ENCODE measurements at regions not wholly inside any gene's neighbourhood (a gene's known extent, or its start where the extent isn't known, plus 50 kb on each side); places are given as distances from the start of the nearest gene placed in this dataset.
"Not testable (repeated sequence)": the region's sequence is repeated elsewhere in the genome, so short reads cannot be mapped to it uniquely, and the experiment has no call there.

DNA sequence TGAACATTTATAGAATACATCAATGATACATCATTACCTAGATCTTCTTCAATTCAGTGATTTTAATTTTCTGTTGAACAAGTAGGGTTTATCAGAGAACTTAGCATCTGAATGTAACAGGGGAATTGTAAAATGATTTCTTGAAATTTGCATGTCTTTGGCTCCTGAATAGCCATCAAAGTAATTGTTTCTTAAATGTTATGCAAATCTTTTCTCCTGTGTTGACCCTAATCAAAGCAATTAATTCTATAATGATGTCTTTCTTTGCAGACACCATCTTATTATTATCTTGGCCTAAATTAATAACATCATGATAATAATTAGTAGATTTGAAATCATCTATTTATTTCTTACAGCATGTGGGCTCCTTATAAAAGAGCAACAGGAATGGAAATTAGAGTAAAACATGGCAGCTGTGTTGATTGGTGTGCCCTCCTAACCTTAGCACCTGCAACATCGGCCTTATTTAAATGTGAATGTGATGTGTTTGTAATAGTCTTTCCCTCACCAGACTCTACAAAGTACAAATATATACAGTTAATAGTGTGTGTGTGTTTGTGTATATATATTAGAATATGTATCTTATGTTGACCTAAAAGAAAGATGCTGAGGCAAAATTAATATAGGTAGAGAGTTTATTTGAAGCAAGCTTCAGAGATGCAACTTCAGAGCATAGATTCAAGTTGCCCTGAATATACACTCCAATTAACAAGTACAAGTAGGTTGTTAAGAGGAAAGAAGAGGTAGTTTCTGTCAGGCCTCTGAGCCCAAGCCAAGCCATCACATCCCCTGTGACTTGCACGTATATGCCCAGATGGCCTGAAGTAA, 328.0 kb upstream of the TECRL start:
- TF ChIP-seq, protein P1, sequence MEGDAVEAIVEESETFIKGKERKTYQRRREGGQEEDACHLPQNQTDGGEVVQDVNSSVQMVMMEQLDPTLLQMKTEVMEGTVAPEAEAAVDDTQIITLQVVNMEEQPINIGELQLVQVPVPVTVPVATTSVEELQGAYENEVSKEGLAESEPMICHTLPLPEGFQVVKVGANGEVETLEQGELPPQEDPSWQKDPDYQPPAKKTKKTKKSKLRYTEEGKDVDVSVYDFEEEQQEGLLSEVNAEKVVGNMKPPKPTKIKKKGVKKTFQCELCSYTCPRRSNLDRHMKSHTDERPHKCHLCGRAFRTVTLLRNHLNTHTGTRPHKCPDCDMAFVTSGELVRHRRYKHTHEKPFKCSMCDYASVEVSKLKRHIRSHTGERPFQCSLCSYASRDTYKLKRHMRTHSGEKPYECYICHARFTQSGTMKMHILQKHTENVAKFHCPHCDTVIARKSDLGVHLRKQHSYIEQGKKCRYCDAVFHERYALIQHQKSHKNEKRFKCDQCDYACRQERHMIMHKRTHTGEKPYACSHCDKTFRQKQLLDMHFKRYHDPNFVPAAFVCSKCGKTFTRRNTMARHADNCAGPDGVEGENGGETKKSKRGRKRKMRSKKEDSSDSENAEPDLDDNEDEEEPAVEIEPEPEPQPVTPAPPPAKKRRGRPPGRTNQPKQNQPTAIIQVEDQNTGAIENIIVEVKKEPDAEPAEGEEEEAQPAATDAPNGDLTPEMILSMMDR (IDR thresholded peaks at IDR 0.05; ENCODE audit: insufficient read depth, low read length) = no peak
- DNase-seq (ENCODE audit: low read depth) = no peak
- no peak overlapping the region for H3K4me3 ChIP-seq (ENCODE audit: low read depth, low read length)

DNA sequence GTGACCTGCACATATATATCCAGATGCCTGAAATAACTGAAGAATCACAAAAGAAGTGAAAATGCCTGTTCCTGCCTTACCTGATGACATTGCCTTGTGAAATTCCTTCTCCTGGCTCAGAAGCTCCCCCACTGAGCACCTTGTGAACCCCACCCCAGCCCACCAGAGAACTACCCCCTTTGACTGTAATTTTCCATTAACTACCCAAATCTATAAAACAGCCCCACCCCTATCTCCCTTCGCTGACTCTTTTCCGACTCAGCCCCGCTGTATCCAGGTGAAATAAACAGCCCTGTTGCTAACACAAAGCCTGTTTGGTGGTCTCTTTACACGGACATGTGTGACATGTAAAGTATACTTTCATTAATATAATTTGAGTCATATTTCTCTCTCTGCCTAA, 320.3 kb upstream of the TECRL start:
- H3K4me3 ChIP-seq (ENCODE audit: low read depth, low read length) = no peak overlapping the region
- no peak for DNase-seq (ENCODE audit: low read depth)
- TF ChIP-seq, protein P1 (IDR thresholded peaks at IDR 0.05; ENCODE audit: insufficient read depth, low read length) = no peak

DNA sequence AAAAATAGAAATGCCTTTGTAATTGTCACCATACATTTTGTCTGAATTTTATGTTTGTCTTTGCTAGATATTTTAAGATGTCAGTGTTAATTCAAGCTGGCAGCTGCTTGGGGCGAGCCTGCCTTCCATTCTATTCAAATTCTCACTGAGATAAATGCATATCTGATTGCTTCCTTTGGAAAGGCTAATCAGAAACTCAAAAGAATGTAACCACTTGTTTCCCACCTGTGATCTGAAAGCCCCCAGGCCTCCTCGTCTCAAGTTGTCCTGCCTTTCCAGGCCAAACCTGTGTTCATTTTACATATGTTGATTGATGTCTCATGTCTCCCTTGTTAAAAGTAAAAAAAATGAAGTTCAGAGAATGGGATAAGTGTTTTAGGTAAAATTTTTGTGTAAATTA, 318.7 kb upstream of the TECRL start:
- no peak overlapping the region for H3K4me3 ChIP-seq (ENCODE audit: low read depth, low read length)
- no peak for DNase-seq (ENCODE audit: low read depth)
- TF ChIP-seq, protein P1 (IDR thresholded peaks at IDR 0.05; ENCODE audit: insufficient read depth, low read length) = no peak

DNA sequence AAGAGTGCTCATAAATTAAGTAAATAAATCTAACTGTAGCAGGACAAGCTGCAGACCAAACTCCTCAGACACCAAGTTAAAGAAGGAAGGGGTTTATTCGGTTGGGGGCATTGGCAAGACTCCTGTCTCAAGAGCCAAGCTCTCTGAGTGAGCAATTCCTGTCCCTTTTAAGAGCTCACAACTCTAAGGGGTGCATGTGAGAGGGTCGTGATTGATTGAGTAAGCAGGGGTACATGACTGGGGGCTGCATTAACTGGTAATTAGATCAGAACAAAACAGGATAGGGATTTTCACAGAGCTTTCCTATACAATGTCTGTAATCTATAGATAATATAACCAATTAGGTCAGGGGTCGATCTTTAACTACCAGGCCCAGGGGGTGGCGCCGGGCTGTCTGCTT, 318.1 kb upstream of the TECRL start:
- not testable (repeated sequence) for DNase-seq (ENCODE audit: low read depth); H3K4me3 ChIP-seq (ENCODE audit: low read depth, low read length)

DNA sequence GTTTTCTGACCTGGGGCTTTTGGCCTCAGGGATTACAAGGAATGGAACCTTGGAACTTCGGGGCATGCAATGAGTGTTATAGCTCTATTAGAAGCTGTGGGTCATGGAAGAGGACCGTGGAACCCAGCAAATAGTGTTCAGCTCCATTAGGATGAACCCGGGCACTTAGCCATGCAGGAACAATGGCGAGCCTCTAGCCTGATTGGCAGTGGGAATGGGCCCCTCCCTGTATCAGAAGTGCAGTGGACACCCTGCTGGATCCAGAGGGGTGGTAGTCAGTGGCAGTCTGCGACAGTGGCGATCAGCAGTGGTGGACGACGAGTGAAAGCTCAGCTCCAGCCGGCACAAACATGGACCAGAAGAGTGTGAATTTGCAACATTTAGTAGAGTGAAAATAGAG, 315.4 kb upstream of the TECRL start:
- no peak for DNase-seq (ENCODE audit: low read depth)
- TF ChIP-seq, protein P1 (IDR thresholded peaks at IDR 0.05; ENCODE audit: insufficient read depth, low read length) = no peak
- H3K4me3 ChIP-seq (ENCODE audit: low read depth, low read length) = no peak overlapping the region

DNA sequence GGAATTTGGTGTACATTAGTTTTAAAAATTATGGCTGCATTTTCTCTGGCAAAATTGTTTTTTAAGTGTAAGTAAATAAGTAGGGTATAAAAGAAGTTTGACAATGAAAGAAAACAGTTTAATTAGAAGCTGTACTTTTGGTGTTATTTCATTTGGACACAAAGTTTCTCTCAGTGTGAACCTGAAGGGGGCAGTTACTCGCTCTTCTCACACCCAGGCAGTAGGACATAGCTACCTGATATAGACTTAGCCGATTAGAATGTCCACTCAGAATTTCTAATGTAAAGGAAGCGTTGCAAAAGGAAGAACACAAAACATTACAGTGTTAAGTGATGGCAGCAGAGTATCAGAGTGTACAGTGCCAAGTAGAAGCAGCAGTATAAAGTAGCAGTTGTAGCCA, 311.9 kb upstream of the TECRL start:
- no peak for DNase-seq (ENCODE audit: low read depth)
- TF ChIP-seq, protein P1 (IDR thresholded peaks at IDR 0.05; ENCODE audit: insufficient read depth, low read length) = no peak
- no peak overlapping the region for H3K4me3 ChIP-seq (ENCODE audit: low read depth, low read length)

DNA sequence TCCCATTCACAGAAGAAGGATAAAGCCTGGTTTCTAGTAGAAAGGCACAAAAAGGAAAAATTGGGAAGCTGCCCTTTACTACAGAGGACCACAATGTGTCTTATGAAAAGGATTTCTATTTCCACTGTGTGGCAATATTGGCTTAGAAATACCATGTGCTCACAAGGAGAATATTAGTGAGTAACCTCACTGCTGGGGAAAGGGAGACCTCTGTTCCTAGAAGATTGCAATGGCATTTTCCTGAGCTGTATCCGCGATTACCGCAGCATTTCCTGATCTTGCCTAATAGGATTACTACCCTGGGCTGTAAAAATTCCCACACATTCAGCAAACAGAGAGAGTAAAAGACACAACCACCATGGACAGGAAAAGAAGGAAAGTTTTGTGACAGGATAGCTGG, 308.8 kb upstream of the TECRL start:
- TF ChIP-seq, protein P1 (IDR thresholded peaks at IDR 0.05; ENCODE audit: insufficient read depth, low read length) = no peak
- peak; percentile 0 for DNase-seq (ENCODE audit: low read depth)
- H3K4me3 ChIP-seq (ENCODE audit: low read depth, low read length) = no peak overlapping the region
